ENCODE measurements at regions not wholly inside any gene's neighbourhood (a gene's known extent, or its start where the extent isn't known, plus 50 kb on each side); places are given as distances from the start of the nearest gene placed in this dataset.

DNA sequence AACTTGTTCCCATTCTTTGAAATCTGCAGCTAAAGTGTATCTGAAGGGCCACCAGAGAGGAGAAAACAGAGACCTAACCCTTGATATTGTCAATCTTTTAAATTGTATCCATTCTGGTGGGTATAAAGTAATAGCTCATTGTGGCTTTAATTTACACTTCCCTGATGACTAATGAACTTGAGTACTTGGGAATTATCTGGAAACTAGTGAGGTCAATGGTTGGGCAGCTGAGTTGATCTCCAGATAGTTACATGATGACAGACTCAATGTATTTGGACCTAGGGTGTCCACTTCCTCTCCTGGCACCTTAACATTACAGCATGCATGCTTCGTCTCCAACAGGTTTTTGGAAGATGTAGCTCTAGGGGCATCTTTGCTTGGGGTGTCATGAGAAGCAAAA is 195.2 kb downstream of the PDCD6IP start:
- H3K36me3 ChIP-seq (ENCODE audit: insufficient read depth in 1 of 2, low read depth in 1 of 2), result no peaks in the 10 kb centered on the region
- DNase-seq (no peak), ATAC-seq (no peak)
- no peaks in the 10 kb centered on the region for H3K27me3 ChIP-seq (ENCODE audit: insufficient read depth in 3 of 3, low read length in 2 of 3)
- H3K27ac ChIP-seq, result no peak overlapping the region
- no peaks in the 10 kb centered on the region for H3K4me1 ChIP-seq
- no peaks in the 10 kb centered on the region for H3K9me3 ChIP-seq
- H3K4me3 ChIP-seq, result no peak overlapping the region
- TF ChIP-seq, protein P1, sequence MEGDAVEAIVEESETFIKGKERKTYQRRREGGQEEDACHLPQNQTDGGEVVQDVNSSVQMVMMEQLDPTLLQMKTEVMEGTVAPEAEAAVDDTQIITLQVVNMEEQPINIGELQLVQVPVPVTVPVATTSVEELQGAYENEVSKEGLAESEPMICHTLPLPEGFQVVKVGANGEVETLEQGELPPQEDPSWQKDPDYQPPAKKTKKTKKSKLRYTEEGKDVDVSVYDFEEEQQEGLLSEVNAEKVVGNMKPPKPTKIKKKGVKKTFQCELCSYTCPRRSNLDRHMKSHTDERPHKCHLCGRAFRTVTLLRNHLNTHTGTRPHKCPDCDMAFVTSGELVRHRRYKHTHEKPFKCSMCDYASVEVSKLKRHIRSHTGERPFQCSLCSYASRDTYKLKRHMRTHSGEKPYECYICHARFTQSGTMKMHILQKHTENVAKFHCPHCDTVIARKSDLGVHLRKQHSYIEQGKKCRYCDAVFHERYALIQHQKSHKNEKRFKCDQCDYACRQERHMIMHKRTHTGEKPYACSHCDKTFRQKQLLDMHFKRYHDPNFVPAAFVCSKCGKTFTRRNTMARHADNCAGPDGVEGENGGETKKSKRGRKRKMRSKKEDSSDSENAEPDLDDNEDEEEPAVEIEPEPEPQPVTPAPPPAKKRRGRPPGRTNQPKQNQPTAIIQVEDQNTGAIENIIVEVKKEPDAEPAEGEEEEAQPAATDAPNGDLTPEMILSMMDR (IDR thresholded peaks at IDR 0.05), result no peak
- WGBS, 3 donors, result 58 to 85% (median 79%) methylated on average over 1 of the region's 1 CpG
- intact Hi-C loops (cut with DNase I), result no loop called here

DNA sequence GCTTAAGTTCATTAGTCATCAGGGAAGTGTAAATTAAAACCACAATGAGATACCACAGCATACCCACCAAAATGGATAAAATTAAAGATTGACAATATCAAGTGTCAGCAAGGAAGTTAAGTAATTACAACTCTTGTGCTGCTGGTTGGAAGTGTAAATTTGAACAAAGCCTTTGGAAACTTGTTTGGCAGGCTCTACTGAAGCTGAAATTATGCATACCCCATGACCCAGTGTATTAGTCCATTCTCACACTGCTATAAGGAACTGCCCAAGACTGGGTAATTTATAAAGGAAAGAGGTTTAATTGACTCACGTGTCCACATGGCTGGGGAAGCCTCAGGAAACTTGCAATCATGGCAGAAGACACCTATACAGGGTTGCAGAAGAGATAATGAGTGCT is 196.1 kb downstream of the PDCD6IP start:
- no peak overlapping the region for H3K4me3 ChIP-seq
- no peak overlapping the region for H3K27ac ChIP-seq
- ATAC-seq (no peak), DNase-seq (no peak)
- TF ChIP-seq, protein P1 (IDR thresholded peaks at IDR 0.05), result no peak
- H3K27me3 ChIP-seq (ENCODE audit: insufficient read depth in 3 of 3, low read length in 2 of 3), result no peaks in the 10 kb centered on the region
- H3K4me1 ChIP-seq, result no peaks in the 10 kb centered on the region
- no peaks in the 10 kb centered on the region for H3K9me3 ChIP-seq
- intact Hi-C loops (cut with DNase I), result no loop called here
- 0 to 35% (median 2%) methylated on average over 1 of the region's 1 CpG for WGBS, 3 donors
- no peaks in the 10 kb centered on the region for H3K36me3 ChIP-seq (ENCODE audit: insufficient read depth in 1 of 2, low read depth in 1 of 2)

DNA sequence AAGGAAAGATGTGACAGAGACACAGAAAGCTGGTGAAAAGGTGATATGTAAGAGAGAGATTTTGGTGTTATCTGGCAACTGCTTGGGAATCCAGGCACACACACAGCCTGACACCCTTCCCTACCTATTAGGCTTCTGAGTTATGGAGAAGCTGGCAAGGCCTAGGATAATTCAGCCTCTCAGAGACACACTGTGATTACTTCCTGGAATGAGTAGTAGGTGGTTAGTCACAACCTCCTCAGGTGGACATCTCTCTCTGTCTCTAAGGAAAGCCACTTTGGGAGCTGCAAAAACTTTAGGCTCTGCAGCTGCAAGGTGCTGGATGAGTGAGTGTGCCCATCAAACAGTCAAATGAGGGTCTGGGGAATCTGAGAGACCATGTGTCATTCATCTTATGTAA is 201.9 kb downstream of the PDCD6IP start:
- ATAC-seq (no peak), DNase-seq (no peak)
- Histone ChIP-seq H3K36me3 (ENCODE audit: insufficient read depth in 1 of 2, low read depth in 1 of 2) (no peaks in the 10 kb centered on the region), H3K27me3 (ENCODE audit: insufficient read depth in 3 of 3, low read length in 2 of 3) (no peaks in the 10 kb centered on the region), H3K4me1 (no peaks in the 10 kb centered on the region), H3K27ac (no peak overlapping the region), H3K4me3 (no peak overlapping the region), H3K9me3 (no peaks in the 10 kb centered on the region)
- TF ChIP-seq, protein P1 (IDR thresholded peaks at IDR 0.05), result no peak
- intact Hi-C loops (cut with DNase I), result no loop called here

DNA sequence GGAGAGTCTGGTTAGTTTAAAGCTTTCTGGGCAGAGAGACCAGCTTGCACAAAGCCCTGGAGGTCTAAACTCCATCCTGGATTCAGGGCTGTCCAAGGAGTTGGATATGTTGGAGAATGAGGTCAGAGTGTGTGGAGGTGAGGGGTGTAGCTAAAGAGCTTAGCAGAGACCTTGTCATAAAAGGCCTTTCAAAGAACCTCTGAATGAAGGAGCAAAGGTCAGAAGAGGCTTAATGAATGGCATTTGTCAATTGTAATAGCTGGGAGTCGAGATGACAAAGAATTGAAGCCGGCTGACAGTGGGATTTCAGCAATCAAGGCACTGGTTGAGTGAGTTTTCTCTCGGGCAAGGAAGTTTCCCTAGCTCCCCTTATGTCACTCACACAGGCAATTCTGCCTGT is 202.6 kb downstream of the PDCD6IP start:
- intact Hi-C loops (cut with DNase I), result no loop called here
- no peak for DNase-seq
- 41 to 65% (median 54%) methylated on average over 3 of the region's 3 CpGs for WGBS, 3 donors
- TF ChIP-seq, protein P1 (IDR thresholded peaks at IDR 0.05), result no peak
- Histone ChIP-seq H3K36me3 (ENCODE audit: insufficient read depth in 1 of 2, low read depth in 1 of 2) (no peaks in the 10 kb centered on the region), H3K4me1 (no peaks in the 10 kb centered on the region), H3K4me3 (no peak overlapping the region), H3K9me3 (no peaks in the 10 kb centered on the region), H3K27me3 (ENCODE audit: insufficient read depth in 3 of 3, low read length in 2 of 3) (no peaks in the 10 kb centered on the region), H3K27ac (no peak overlapping the region)
- ATAC-seq, result no peak

DNA sequence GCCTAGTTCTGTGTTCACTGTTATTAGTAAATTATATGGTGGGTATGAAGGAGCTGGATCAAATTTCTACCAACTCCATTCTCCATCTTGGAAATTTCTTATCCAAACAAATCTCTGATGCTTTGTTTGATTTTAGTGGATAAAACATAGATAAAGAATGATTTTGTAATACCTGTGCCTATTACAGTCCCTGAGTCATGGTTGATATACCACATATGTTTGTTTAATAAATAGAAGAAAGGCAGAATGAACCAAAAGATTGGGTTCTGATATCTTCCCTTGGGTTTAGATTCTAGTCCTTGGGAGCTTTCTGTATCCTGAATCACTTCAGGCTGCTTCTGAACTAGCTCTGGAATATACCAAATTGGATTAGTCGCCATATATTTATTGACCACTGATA is 203.6 kb downstream of the PDCD6IP start:
- Histone ChIP-seq H3K9me3 (no peaks in the 10 kb centered on the region), H3K27ac (no peak overlapping the region), H3K4me1 (no peaks in the 10 kb centered on the region), H3K27me3 (ENCODE audit: insufficient read depth in 3 of 3, low read length in 2 of 3) (no peaks in the 10 kb centered on the region), H3K36me3 (ENCODE audit: insufficient read depth in 1 of 2, low read depth in 1 of 2) (no peaks in the 10 kb centered on the region), H3K4me3 (no peak overlapping the region)
- DNase-seq (no peak), ATAC-seq (no peak)
- WGBS, 3 donors, result 96 to 100% (median 97%) methylated on average over 1 of the region's 1 CpG
- intact Hi-C loops (cut with DNase I), result no loop called here
- TF ChIP-seq, protein P1 (IDR thresholded peaks at IDR 0.05), result no peak
